Fibroblast of skin of right biceps (primary cell): ENCODE measurements at regions not wholly inside any gene's neighbourhood (a gene's known extent, or its start where the extent isn't known, plus 50 kb on each side); places are given as distances from the start of the nearest gene placed in this dataset.

Experiments used
- DNase-seq: peaks from one replicate; pipeline ENCODE4 v3.0.0-alpha.2; 2013

GRCh38 chr12:125193376-125194152 lies 128.3 kb downstream of the AACS start:
- no peak for DNase-seq

DNA sequence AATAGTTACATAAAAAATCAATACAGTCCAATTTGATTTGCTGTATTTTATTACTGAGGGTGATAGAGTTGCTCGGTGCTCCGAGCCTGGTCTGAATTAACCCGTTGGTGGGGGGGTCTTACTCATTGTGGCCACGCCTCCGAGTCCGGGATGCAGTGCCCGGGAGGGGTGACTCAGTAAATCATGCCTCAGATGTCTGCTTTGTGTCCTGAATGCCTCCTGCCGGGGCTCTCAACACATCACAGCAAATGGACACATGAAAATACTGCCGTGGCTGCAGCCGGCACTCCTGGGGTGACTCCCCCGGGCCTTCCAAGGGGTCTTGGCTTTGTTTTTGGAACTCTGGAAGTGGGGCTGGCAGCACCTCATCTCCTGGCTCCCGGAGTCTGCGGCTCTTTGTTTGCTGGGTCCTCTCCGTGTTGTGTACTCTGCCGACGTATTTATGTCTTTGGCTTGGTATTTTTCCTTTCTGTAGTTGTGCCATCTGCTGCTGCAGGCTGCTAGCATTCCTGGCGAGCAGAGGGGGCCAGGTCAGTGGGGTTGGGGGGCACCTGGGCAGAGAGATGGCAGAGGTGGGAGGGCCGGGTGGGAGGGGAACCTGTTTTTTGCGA lies 129.0 kb downstream of the AACS start:
- peak; percentile 63 for DNase-seq

DNA sequence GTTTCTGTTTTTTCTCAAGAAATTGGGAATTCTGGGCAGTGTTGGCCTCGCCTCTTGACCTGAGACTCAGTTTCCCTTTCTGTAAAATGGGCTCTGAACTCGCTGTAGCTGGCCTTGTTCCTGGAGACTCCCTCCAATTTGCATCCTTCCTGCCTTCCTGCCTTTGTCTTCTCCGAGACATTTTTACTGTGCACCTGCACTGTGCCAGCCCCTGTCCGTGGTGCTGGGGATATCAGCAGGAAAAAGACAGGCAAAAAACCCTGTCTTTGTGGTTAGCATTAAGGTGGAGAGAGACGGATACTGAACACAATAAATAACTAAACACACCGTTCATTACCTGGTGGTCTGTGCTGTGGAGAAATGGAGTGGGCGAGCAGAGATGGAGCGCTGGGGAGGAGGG lies 129.8 kb downstream of the AACS start:
- DNase-seq: no peak

GRCh38 chr12:125197326-125197725 lies 132.1 kb downstream of the AACS start:
- no peak for DNase-seq

GRCh38 chr12:125198652-125199051 lies 133.4 kb downstream of the AACS start:
- DNase-seq: no peak

- DNase-seq: no peak
Measured at GRCh38 chr12:125201090-125201489, 135.9 kb downstream of the AACS start.

DNA sequence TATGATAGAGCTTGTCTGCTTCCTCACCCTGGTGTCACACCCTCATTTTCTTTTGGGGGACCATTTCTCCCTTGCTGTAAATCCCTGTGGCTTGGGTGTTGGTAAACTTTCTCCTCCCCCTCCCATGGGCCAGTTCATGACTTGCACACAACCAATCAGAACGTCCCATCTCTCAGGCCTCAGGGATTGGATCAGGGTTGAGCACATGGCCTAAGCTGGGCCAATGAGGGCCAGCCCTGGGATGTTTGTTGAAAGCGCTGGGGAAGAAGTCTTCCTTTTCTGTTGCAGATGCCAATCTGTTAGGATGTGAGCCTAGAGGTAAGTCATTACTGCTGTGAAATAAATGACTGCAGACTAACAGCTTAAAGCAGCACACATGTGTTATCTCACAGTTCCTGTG lies 136.7 kb downstream of the AACS start:
- no peak for DNase-seq

DNA sequence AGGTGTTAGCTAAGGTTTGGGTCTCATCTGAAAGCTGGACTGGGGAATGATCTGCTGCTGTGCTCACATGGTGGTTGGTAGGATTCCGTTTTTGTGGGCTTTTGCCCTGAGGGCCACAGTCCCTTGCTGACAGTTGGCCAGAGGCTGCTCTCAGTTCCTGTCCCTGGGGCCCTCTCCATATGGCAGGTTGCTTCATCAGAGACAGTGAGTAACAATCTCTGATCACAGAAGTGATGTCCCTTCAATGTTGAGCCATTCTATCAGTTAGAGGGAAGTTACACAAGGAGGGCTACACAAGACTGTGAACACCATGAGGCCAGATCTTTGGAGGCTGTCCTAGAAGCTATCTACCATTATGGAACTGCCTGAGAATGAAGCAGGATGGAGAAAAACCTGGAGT lies 137.2 kb downstream of the AACS start:
- no peak for DNase-seq

GRCh38 chr12:125203145-125203765 lies 138.0 kb downstream of the AACS start:
- no peak for DNase-seq

- no peak for DNase-seq
Measured at GRCh38 chr12:125205386-125205785, 140.2 kb downstream of the AACS start.

GRCh38 chr12:125206711-125207110 lies 141.5 kb downstream of the AACS start:
- DNase-seq: no peak

DNA sequence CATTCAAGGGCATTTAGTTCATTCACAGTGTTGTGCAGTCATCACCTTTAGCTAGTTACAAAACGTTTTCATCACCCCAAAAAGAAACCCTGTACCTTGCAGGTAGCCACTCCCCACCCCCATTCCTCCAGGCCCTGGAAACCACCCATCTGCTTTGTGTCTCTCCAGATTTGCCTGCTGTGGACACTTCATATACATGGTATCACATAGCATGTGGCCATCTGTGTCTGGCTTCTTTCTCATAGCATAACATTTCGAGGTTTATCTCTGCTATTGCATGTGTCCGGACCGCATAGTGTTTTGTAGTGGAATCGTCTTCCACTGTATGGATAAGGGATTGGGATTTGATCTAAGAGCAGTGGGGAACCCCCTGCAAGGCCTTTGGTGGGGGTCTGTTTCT lies 143.1 kb downstream of the AACS start:
- DNase-seq: no peak

GRCh38 chr12:125208942-125209341 lies 143.7 kb downstream of the AACS start:
- no peak for DNase-seq

DNA sequence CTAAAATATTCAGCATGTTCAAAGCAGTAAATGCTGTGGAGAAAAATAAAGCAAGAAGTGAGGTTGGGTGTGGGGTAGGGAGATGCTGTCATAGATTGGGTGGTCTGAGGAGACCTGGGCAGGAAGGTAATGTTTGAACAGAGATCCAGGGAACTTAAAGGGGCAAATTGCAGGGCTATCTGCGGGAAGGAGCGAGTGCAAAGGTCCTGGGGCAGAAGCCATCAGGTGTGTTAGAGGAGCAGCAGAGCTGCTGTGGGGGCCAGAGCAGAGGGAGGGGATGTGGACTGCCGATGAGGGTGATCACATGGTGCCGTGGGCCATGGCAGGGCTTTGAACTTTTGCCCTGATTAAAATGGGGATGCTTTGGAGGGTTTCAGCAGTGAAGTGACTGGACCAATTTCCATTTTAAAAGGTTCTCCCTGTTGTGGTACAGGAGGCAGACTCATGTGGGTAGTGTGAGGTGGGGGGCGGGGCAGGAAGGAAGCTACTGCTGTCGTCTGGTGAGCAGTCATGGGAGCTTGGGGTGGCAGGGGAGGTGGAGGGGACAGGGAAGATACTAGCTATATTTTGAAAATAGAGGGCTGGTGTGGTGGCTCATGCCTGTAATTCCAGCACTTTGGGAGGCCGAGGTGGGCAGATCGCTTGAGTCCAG lies 145.0 kb downstream of the AACS start:
- DNase-seq: no peak

DNA sequence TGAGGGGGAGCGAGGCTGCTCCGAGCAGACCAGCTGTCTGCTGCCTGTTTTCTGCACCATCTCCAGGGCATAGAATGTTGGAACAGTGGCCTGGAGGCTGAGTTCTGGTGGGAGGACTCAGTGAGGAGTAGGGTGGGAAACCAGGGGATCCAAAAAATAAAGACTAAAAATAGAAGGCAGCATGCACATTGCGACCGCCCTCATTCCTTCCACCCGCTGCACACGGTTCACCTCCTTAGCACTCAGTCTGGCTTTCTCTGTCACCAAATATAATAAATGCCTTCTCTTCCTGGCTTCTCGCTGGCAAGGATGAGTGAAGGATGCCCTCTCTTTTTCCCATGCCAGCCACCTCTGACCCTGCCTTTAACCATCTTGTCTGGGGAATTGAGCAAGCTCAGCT lies 146.2 kb downstream of the AACS start:
- no peak for DNase-seq

DNA sequence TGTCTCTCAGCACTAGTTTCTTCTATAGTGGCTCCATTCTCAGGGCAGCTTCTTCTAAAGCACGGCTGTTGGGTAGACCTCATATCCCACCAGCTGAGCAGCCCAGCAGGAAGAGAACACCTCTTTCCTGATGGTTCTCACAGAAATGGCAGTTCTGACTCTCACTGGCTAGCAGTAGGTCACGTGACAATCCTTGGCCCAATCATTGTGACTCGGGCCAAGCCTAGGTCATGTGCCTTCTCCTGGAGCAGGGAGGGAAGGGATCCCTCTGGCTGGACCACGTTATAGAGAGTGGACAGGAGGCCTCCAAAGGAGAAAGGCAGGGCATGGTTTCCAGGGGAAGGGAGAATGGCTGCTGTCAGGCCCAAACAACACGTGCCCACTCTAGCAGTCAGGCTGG lies 149.1 kb downstream of the AACS start:
- DNase-seq: no peak

DNA sequence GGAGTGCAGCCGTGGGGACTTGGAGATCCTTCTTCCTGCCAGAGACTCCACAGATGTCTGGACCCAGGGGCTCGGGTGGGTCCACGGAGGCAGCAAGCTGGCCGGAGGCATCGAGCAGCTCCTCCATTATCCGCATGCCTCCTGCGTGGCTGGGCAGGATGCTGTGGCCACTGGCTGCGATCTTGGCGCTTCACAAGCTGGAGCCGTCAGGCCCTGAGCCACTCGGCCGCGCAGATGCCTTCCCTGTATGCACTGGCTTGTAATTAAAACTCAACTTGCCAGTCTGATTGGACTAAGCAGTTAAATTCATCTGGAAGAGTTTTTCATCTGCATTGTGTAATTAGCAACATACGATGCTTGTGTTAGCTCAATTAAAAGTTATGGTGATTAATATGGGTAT lies 151.5 kb downstream of the AACS start:
- no peak for DNase-seq

- DNase-seq: no peak
Measured at GRCh38 chr12:125217308-125217707, 152.1 kb downstream of the AACS start.

DNA sequence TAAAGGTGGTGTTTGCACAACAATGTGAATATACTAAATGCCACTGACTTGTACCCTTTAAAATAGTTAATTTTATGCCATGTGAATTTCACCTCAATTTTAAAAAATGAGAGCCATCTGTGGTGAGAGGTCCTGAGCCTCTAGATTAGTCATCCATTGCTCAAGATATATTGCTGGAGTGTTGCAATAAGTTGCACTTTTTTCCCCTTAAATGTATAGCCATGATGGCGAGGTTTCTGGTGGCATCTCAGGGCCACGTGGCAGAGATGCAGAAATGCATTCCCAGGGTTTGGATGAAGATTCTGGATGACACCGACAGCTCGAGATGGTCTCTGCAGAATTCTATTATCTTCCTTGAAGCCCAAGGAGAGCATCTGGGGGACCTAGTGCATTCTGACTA lies 153.7 kb downstream of the AACS start:
- DNase-seq: peak; percentile 4

GRCh38 chr12:125220404-125221273 lies 155.4 kb downstream of the AACS start:
- DNase-seq: peak; percentile 12

- DNase-seq: no peak
Measured at GRCh38 chr12:125221602-125222001, 156.4 kb downstream of the AACS start.

DNA sequence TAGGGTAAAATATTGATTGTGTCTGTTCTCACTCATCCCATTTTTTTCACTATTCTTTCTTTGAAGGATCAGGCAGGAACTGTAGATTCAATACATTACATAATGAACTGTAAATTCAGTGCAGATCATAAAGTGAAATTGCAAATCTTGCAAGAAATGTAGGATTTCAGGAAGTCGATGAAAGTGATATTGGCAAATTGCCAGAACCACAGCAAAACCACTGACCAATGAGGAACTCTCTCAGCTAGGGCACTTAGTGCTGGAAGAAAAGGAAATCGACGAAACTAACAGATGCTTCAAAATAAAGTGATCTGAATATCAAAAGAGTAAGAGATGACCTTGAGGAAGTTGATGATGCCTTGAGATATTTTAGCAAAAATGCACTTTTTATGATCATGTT lies 157.6 kb downstream of the AACS start:
- no peak for DNase-seq

GRCh38 chr12:125225641-125226040 lies 160.4 kb downstream of the AACS start:
- DNase-seq: no peak
